ENCODE measurements at regions not wholly inside any gene's neighbourhood (a gene's known extent, or its start where the extent isn't known, plus 50 kb on each side); places are given as distances from the start of the nearest gene placed in this dataset.

- no peak overlapping the region for H3K4me2 ChIP-seq (ENCODE audit: insufficient read depth, insufficient read length, low read length)
- no peak overlapping the region for H3K14ac ChIP-seq (ENCODE audit: insufficient read depth, low read length)
- H3K79me1 ChIP-seq (ENCODE audit: insufficient read depth, low read depth, low read length, poor library complexity, severe bottlenecking), result no peaks in the 10 kb centered on the region
- no peak overlapping the region for H3K4me3 Mint-ChIP-seq
- WGBS (ENCODE audit: extremely low coverage, insufficient read length, low lambda C conversion rate), result no CpG with 5 or more reads among the region's 3 CpGs
- no peak overlapping the region for H3K18ac ChIP-seq (ENCODE audit: insufficient read length, low read depth, low read length)
- no peak overlapping the region for H2BK20ac ChIP-seq (ENCODE audit: low read depth, low read length, poor library complexity, severe bottlenecking)
- no peak for DNase-seq
- H3K9me3 ChIP-seq (ENCODE audit: control insufficient read depth, low read depth, low read length), result no peaks in the 10 kb centered on the region
- H3K56ac ChIP-seq (ENCODE audit: insufficient read length, low read depth, low read length), result no peak overlapping the region
- H3K27ac ChIP-seq (ENCODE audit: insufficient read length, low read depth, low read length), result no peak overlapping the region
- no peaks in the 10 kb centered on the region for H3K9me3 Mint-ChIP-seq
- no peak overlapping the region for H2AK5ac ChIP-seq (ENCODE audit: insufficient read length, low read length)
- no peaks in the 10 kb centered on the region for H3K23me2 ChIP-seq (ENCODE audit: insufficient read length, low read depth, low read length, poor library complexity, severe bottlenecking)
- H2AFZ ChIP-seq (ENCODE audit: low read length), result no peak overlapping the region
- H3T11ph ChIP-seq (ENCODE audit: low read length), result no peak overlapping the region
- no peaks in the 10 kb centered on the region; the same call in 1 of the 2 replicates for H3K27me3 Mint-ChIP-seq (ENCODE audit: low read depth)
- H4K91ac ChIP-seq (ENCODE audit: insufficient read length, low read depth, low read length), result no peak overlapping the region
- H4K20me1 ChIP-seq (ENCODE audit: control insufficient read depth, insufficient read depth, insufficient read length), result no peaks in the 10 kb centered on the region
- H2BK12ac ChIP-seq (ENCODE audit: insufficient read length, low read depth, low read length), result no peak overlapping the region
- no peak overlapping the region for H2BK120ac ChIP-seq (ENCODE audit: low read depth, low read length, poor library complexity, severe bottlenecking)
- H3K36me3 Mint-ChIP-seq (ENCODE audit: insufficient read depth in 1 of 3, low read depth in 3 of 3), result no peaks in the 10 kb centered on the region
- no peak overlapping the region for H2BK5ac ChIP-seq (ENCODE audit: insufficient read length, low read length)
- no peak overlapping the region for H4K8ac ChIP-seq (replicated peaks; ENCODE audit: insufficient read length, low read depth, low read length)
- no peaks in the 10 kb centered on the region for H3K79me2 ChIP-seq (ENCODE audit: insufficient read depth, low read length)
- H4K5ac ChIP-seq (ENCODE audit: insufficient read length, low read depth, low read length), result no peak overlapping the region
- H3K4me1 Mint-ChIP-seq, result peaks cover 14 to 19% of the 10 kb centered on the region in 2 experiments
- H3K23ac ChIP-seq (ENCODE audit: insufficient read length, low read depth, low read length), result no peak overlapping the region
- H3K9ac ChIP-seq (ENCODE audit: extremely low read depth, insufficient read length, low read length), result no peak overlapping the region
- H2BK15ac ChIP-seq (ENCODE audit: low read depth, low read length), result no peak overlapping the region
- H3K4me1 ChIP-seq (ENCODE audit: insufficient read depth, low read length), result peaks cover 6% of the 10 kb centered on the region
- no peaks in the 10 kb centered on the region for H3K27me3 ChIP-seq (ENCODE audit: insufficient read depth, low read length)
- TF ChIP-seq CTCF (conservative IDR thresholded peaks at IDR 0.05), result no peak
- no peak overlapping the region for H3K4ac ChIP-seq (ENCODE audit: low read depth, low read length)
- no peak overlapping the region for H3K27ac Mint-ChIP-seq
These were observed 379.2 kb downstream of the ACTL7B start for GRCh38 chr9:108476574-108476973.
